IPS-NIHi7 (cell line): ENCODE measurements at regions not wholly inside any gene's neighbourhood (a gene's known extent, or its start where the extent isn't known, plus 50 kb on each side); places are given as distances from the start of the nearest gene placed in this dataset.
A peak's percentile ranks its signal among the peaks of the same experiment; 100 is the strongest.
"Not testable (repeated sequence)": the region's sequence is repeated elsewhere in the genome, so short reads cannot be mapped to it uniquely, and the experiment has no call there.

Source experiments
- DNase-seq: peaks from one replicate; pipeline ENCODE4 v3.0.0; 2012; ENCODE audit warnings: mixed read lengths; ENCODE audit errors: extremely low spot score

DNA sequence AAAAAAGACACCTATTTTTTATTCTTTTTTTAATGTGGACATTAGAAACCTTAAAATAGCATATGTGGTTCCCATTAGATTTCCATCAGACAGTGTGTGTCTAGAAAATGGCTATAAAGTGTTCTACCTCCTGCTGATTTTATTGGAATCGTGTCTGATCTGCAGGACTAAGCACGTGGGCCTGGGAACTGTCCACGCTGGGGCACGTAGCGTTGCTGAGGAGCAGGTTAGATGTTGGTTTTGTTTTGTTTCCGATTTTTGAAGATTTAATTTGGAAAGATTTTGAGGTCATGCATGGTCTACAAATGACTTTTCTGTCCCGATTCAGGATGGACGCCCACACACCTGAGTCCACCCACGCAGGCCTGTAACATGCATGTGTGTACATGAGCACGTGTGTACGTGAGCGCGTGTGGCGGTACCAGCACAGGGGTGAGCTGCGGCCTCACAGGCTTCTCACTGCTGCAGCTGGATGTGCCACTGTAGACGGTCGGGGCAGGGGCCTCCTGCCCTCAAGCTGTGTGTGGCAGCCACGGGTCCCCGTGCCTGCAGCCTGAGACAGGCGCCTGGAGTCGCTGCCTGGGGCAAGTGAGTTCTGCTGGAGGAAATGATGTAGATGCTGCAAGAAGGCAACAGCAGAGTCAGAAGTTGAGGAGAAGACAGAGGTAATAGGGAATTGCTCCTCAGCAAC is 99.7 kb upstream of the CTDP1 start:
- no peak for DNase-seq

DNA sequence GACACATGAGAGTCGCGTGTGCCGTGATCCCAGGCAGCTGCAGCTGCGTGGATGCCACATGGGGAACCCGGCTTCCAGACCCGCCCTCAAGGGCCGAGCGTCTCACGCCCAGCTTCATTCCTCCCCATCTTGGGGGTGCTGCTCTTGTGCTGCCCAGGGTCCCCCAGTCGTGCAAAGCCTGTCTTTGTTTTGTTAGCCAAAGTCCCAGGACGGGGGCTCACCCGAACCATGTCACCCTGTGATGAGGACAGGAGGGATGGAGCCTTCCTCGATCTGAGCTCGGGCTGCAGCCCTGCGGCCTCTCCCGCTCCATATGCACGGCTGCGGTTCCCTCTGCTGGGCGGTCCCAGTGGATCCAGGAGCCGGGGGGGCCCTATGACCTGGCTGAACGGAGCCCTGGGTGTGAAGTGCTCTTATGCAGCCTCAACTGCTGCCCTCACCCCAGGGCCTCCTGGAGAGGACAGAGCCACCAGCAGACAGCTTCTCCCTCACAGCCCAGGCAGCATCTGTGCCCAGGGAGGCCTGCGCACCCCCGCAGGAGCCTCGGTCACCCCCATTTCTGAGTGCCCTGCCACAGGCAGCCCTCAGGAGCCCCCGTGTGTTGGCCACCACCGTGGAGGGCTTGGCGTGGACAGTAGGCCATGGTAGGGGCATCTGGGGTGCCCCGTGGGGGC is 99.0 kb upstream of the CTDP1 start:
- no peak for DNase-seq

DNA sequence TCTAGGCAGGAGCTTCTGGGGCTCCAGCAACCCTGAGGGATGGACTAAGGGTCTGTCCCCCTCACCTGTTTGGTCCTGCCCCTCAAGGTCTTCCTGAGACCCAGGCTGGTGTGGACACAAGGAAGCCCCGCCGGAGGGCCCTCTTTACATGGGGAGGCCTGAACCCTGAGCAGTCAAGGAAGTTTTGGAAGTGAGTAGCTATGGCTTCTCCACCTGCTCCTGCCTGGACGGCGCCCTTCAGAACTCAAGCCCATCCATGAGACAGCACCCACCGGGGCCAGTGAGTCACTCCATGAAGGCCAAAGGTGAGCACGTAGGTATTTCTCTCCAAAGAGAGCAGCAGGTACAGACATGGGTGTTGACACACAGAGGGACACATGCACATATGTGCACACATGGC is 98.2 kb upstream of the CTDP1 start:
- DNase-seq = no peak

DNA sequence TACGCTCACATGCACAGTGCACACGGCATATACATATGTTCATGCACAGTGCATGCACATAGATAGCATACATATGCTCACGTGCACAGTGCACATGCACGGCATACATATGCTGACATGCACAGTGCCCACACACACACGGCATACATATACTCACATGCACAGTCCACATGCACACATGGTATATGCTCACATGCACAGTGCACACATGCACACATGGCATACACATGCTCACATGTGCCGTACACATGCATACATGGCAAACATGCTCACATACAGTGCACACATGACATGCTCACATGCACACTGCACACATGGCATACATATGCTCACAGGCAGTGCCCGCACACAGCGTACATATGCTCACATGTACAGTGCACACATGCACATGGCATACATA is 97.7 kb upstream of the CTDP1 start:
- no peak for DNase-seq

DNA sequence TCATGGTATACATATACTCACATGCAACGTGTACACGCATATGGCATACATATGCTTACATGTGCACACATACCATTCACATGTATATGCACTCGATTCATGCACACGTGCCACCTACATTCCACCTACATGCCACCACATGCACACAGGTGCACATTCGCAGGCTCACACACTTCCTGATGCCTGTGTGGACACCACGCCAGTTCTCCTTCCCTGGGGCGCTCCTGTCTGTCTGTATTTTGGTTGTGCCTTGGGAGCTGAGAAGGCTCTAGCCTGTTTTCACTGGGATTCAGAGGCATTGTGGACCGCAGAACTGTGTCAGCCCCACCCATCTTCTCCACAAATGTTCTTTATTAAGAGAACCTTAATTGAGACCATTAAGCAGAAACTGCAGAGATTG is 96.6 kb upstream of the CTDP1 start:
- DNase-seq = no peak

DNA sequence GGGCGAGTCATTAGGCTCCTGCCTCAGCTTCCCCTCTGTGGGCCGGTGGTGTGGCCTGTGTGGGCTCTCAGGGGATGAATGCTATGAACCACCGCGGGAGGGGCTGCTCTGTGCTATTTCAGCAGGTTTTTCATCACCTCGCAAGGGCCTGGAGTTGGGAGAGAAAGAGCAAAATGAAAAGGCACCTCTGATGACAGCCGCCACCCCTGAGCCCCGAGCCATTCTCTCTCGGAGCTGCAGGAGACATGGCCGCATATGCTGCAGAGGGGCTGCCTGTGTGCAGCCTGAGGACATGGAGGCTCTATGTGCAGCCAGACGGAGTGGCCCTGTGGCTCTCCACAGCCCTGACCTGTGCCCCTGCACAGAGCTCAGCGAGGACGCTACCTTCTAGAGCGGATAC is 96.2 kb upstream of the CTDP1 start:
- DNase-seq = no peak

DNA sequence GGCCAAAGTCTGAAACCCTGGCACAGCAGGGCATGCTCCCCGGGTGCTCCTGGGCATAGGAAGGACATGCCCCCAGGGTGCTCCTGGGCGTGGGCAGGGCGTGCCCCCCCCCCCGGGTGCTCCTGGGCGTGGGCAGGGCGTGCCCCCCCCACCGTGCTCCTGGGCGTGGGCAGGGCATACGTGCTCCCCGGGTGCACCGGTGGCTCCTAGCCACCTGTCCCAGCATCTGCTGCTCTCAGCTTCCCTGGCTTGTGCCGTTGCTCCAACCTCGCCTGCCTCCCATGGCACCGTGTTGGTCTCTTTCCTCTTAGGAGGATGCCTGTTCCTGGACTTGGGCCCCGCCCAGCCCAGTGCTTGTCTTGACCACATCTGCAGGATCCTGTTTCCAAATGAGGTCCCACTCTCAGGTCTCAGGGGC is 95.6 kb upstream of the CTDP1 start:
- DNase-seq = no peak

DNA sequence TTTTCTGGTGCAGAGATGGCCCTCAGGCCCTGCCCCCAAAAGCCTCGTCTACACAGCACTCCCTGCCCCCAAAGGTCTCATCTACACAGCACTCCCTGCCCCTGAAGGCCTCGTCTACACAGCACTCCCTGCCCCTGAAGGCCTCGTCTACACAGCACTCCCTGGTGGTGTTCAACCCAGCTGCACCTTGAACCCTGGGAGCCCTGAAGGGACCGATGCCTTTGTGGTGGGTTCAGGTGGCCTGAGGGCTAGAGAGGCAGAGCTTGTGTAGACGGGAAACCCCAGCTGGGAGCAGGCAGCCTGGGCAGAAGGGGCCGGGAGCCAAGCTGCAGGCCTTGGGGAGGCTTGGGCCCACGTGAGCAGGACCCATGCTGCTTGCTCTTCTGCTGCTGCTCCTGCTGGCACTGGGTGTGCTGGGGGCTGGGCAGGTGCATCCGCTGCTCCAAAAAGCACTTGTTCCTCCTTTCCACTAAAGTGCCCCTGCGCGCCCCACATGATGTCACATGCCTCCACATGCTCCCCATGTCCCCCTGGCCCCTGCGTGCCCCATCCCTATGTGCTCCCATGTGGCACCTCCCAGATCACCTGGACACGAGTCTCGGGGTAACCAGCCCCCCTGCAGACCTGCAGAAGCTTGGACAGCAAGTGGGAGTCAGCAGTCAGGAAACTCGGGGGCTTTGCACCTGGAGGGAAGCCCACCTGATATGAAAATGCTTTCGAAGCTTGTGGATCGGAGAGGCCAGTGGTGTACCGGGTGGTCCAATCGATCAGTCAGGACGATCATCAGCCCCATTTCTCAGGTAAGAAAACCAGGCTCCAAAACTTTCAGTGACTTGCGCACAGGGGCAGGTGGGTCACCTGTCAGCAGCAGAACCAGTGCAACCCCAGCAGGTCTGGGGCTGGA is 94.9 kb upstream of the CTDP1 start:
- no peak for DNase-seq

DNA sequence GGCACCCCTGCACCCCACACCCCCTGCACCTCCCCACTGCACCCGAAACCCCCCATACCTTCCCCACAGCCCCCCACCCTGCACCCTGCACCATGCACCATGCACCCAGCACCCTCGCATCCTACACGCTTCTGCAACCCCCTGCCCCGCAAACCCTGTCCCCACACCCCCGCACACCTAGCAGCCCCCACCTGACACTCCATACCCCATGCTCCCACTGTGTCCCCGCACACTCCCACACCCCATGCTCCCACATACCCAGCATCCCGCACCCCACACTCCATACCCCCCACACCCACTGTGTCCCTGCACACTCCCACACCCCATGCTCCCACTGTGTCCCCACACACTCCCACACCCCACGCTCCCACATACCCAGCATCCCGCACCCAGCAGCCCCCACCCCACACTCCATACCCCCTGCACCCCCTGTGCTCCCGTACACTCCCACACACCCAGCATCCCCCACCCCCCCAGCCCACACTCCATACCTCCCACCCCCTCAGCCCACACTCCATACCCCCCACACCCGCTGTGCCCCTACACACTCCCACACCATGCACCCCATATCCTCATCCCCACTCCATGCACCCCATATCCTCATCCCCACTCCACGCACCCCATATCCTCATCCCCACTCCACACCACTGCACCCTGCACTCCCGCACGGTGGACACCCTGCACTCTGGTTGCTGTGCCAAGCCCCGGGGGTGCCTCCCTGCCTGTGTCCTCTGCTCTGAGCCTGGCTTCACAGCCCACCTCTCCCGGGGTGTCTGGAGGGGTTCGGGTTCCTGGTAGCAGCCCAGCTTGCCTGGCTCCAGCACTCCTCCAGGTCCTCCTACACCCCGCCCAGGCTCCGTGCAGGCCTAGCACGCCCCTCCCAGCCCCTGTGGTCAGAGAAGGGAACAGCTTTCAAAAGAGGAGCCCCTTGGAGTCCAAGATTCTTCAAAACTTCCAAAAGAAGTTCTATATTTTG is 93.9 kb upstream of the CTDP1 start:
- DNase-seq = no peak

DNA sequence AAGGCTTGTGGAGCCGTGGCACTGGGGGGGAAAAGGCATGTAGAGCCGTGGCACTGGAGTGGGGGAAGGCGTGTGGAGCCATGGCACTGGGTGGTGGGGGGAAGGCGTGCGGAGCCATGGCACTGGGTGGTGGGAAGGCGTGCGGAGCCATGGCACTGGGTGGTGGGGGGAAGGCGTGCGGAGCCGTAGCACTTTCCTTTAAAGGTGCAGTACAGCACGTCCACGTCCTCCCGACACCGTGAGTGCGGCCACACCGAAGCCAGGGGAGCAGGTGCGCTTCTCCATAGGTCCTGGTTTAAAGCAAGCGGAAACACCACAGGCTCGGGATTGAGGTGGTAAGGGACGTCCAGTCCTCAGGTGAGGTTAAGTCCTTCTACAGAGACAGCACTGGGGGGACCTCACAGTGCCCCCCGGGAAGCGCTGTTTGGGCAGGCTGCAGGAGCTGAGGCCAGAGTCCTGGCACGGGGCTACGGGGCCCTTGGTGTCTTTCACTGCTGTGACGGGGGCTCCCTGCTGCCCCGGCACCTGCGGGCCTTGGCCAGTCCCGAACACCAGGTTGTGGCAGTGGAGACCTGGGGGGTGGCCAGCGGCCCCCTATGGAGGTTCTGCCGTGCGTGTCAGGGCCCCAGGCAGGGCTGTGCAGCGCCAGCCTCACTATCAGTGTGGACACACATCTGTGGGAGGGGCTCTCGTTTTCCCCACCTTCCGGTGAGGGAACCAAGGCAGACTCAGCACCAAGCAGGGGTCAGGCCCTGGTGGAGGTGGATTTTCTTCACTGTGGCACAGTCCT is 93.0 kb upstream of the CTDP1 start:
- no peak for DNase-seq

DNA sequence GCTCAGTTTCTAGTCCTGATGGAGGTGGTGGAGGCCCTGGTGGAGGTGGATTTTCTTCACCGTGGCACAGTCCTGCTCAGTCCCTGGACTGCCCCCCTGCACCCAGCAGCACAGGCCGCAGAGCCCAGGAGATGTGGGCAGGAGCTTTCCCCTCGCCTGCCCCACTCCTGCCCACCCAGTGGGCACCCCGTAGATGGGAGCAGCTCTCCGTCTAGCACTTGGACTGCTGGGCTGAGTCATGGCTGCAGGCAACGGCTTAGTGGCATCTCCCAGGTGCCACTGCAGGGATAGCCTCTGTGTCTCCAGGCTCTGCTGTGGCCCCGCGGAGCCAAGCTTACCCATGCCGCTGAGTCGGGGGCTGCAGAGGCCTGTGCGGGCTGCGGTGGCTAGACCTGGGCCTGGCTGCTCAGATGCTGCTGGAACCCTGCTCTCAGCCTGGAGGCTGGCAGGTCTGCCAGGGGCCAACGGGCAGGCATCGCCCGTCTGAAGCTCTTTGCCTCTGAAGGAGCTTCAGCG is 92.3 kb upstream of the CTDP1 start:
- DNase-seq = no peak

DNA sequence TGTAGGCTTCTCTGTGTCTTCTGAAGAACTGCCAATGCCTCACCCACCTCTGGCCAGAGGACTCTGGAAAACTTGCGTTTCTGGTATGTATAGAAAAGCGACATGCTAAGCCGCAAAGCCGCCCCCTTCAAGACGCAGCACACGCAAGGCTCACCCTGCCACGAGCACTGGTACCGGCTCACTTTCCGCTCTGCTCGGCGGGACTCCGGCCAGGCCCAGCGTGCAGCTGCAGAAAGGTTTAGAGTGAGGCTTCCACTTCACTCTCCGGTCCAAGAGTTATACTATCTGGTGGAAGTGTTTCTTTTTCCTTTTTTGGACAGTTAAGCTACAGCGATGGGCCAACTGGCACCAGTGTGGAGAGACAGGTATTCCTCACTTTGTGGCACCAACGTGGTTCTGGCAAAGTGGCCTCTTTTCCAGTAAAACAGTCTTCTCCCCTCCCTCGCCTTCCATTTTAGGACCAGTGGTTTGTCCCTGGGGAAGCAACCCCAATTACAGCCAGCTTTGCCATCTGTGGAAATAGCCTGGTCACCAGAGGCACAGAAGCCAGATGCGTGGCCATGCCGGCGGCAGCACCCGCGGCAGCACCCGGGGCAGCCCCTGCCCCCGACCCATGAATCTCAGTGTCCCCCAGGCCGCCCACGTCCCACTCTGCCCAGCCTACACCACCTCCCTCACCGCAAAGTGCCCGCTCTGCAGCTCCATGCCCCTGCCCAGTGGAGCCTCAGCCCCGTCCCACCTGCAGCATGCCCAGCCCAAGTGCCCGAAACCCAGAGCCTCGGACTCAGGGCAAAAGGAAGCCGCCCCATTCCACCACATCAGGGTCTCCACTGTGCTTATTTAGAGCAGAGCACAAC is 91.6 kb upstream of the CTDP1 start:
- DNase-seq = no peak

DNA sequence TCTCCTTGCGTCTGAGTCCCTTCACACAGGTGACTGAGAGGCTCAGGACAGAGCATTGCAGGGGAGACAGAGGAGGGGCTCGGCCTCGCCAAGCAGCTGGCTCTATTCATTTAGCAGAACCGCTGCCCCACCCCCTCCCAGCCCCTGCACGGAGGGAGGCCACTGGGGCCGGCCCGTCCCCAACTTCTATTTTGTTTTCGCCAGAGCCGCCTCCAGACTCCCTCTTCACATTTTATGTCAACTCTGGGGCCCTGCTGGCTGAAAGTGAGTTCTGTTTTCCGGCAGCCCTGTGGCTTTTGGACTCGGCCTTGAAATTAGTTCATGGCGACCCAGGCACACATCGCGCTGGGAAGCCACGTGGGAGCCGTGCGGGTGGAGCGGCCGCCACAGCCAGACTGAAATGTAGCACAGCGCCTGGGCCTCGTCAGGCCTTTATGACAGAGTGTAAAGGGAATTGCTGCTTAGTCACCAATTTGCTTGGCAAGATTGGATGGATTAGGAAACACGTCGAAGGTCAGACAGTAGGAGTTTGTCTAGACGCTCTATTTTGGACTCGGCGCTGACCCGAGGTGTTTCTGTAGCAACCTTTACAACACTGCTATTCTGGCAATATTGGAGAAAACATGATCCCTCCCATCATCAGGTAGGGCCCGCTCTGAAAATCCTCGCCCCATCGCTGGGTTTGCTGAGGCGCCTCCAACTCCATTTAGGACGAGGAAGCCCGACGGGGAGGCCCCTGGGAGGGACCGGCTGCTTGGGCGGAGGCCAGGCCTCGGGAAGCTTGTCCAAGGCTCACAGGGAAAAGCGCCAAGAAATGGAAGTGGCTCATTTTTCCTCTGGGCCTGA is 90.7 kb upstream of the CTDP1 start:
- peak; percentile 59 for DNase-seq

DNA sequence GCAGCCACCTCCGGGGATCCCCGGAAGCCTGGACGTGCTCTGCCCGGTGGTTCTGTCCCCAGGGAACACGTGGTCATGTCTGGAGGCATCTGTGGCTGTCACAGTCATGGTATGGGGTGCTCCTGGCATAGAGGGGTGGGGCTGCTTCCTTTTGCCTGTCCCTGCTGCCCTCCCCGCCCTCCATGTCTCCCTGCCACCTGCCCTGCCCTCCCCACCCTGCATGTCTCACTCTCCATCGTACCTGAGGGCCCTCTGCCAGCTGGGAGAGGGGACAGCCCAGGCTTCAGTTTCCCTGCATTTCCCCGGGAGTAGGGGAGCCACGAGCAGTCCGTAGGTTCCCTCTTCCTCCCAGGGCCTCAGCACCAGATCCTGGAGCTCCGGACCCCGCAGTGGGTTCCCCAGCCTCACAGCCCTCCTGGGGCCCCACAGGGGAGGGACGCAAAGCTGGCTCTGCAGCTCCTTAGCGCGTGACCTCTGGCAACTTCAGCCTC is 90.0 kb upstream of the CTDP1 start:
- no peak for DNase-seq

DNA sequence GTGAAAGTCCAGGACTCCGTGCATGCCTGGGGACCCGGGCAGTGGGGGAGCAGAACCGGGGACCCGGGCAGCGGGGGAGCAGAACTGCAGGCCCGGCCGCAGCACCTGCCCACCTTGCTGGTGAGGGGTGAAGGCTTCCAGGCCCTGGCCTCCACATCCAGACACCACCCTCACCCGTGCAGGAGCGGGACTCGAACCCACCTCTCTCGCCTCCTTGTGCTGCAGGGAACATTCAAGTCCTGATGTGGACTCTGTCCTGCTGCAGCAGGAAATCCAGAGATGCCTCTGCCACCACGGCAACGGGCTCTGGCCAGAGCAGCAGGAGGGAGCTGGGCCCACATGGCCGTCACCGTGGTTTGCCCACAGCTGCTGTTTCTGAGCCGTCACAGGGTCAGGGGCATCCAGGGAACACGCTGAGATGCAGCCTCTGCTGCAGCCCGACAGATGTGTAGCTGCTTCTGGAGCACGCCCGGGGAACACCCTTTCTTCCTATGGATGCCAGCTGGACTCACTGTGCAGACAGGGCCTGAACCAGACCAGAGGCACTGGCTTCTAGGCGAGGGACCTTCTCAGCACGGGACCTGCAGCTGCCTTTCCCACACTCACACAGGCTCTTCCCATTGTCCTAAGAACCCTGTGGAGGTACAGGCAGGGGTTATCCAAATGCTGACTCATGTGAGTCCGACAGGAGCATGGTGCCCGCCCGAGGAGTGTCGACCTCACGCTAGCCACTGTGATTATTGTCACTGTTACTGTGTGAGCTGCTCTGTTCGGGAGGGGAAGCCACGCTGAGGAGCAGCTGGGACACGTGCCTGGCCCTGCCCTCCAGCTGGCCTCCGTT is 89.2 kb upstream of the CTDP1 start:
- no peak for DNase-seq

DNA sequence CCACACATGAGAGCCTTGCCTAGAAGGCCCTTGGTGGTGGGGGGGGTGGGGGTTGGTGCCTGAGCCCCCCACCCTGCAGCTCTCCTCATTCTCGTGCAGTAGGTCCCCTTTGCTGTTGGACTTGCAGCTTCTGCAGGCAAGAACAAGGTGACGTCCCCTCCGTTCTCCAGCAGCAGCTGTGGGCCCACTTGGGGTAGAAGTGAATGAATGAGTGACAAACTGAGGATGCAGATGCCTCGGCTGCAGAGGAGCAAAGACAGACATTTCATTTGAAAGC is 88.6 kb upstream of the CTDP1 start:
- DNase-seq = no peak

DNA sequence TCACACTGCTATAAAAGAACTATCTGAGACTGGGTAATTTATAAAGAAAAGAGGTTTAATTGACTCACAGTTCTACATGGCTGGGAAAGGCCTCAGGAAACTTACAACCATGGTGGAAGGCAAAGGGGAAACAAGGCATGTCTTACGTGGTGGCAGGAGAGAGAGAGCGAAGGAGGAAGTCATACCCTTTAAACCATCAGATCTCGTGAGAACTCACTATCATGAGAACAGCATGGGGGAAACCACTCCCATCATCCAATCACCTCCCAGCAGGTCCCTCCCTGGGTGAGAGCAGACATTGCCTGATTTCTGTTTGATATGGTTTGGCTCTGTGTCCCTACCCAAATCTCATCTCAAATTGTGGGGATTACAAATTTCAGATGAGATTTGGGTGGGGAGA is 86.9 kb upstream of the CTDP1 start:
- DNase-seq = not testable (repeated sequence)

DNA sequence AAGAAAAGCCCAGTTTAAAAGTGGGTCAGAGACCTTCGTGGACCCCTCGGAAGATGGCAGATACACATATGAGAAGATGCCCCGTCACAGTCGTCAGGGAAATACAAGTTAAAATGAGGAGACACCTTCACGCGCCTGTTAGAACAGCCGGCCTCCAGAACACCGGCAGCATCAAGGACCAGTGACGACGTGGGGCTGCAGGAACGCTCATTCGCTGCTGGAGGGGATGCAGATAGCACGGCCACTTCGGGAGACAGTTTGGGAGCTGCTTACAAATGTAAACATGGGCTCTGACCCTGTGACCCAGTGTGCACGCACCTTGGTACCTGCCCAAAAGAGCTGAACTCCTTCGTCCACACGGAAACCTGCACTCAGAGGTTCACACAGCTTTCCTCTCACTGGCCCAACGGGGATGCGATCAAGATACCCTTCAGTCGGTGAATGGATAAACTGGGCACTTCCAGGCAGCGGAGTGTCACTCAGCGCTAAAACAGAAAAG is 83.7 kb upstream of the CTDP1 start:
- no peak for DNase-seq
